GM23338 (cell line): ENCODE measurements at regions not wholly inside any gene's neighbourhood (a gene's known extent, or its start where the extent isn't known, plus 50 kb on each side); places are given as distances from the start of the nearest gene placed in this dataset.

ENCODE experiments used
- EZH2 ChIP-seq: fragments of 200-600 bp; sonication (generic); IDR thresholded peaks from one replicate; pipeline ENCODE4 v1.8.0; 2017; ENCODE audit warnings: antibody characterized with exemption, mild to moderate bottlenecking, low read depth; ENCODE audit not compliant: unreplicated experiment
- EZH2phosphoT487 ChIP-seq: fragments of 200-600 bp; sonication (generic); IDR thresholded peaks from one replicate; pipeline ENCODE4 v1.8.1; 2018; ENCODE audit warnings: antibody characterized with exemption; ENCODE audit not compliant: unreplicated experiment
- POLR2AphosphoS5 ChIP-seq: IDR thresholded peaks from 2 replicates; pipeline ENCODE4 v1.6.1; 2016; ENCODE audit warnings: antibody characterized with exemption, low read depth
- REST ChIP-seq: IDR thresholded peaks from one replicate; pipeline ENCODE4 v1.6.1; 2018; ENCODE audit warnings: antibody characterized with exemption; ENCODE audit not compliant: unreplicated experiment
- ZNF331 ChIP-seq: fragments of 250-450 bp; sonication (Bioruptor Pico); IDR thresholded peaks from 2 replicates; pipeline ENCODE4 v1.5.0; 2020; ENCODE audit warnings: low read depth, mild to moderate bottlenecking, moderate library complexity
- TF ChIP-seq, protein P1 (sequence below), 2 experiments: fragments of 200-600 bp in 1 of 2; sonication (generic) in 1 of 2; conservative IDR thresholded peaks; 2 replicates each; pipeline versions ENCODE4 v1.5.1 to v1.6.1; 2016 to 2017; ENCODE audit warnings: antibody characterized with exemption in 2 of 2, low read depth in 2 of 2, mild to moderate bottlenecking in 2 of 2, moderate library complexity in 1 of 2
- TF ChIP-seq, protein P2 (sequence below): IDR thresholded peaks from 2 replicates; pipeline ENCODE4 v1.6.1; 2016; ENCODE audit warnings: antibody characterized with exemption

- no peak for TF ChIP-seq EZH2phosphoT487
- TF ChIP-seq, protein P1, sequence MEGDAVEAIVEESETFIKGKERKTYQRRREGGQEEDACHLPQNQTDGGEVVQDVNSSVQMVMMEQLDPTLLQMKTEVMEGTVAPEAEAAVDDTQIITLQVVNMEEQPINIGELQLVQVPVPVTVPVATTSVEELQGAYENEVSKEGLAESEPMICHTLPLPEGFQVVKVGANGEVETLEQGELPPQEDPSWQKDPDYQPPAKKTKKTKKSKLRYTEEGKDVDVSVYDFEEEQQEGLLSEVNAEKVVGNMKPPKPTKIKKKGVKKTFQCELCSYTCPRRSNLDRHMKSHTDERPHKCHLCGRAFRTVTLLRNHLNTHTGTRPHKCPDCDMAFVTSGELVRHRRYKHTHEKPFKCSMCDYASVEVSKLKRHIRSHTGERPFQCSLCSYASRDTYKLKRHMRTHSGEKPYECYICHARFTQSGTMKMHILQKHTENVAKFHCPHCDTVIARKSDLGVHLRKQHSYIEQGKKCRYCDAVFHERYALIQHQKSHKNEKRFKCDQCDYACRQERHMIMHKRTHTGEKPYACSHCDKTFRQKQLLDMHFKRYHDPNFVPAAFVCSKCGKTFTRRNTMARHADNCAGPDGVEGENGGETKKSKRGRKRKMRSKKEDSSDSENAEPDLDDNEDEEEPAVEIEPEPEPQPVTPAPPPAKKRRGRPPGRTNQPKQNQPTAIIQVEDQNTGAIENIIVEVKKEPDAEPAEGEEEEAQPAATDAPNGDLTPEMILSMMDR (conservative IDR thresholded peaks at IDR 0.05; ENCODE audit: low read depth in 2 of 2), result no peak
- no peak for TF ChIP-seq EZH2
- TF ChIP-seq REST, result no peak
- TF ChIP-seq, protein P2, sequence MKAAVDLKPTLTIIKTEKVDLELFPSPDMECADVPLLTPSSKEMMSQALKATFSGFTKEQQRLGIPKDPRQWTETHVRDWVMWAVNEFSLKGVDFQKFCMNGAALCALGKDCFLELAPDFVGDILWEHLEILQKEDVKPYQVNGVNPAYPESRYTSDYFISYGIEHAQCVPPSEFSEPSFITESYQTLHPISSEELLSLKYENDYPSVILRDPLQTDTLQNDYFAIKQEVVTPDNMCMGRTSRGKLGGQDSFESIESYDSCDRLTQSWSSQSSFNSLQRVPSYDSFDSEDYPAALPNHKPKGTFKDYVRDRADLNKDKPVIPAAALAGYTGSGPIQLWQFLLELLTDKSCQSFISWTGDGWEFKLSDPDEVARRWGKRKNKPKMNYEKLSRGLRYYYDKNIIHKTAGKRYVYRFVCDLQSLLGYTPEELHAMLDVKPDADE, result no peak
- TF ChIP-seq ZNF331 (CRISPR knock-in tag), result no peak
- TF ChIP-seq POLR2AphosphoS5, result no peak
These were observed 142.2 kb downstream of the UBE2E3 start for GRCh38 chr2:181122601-181123000.
